ENCODE measurements at regions not wholly inside any gene's neighbourhood (a gene's known extent, or its start where the extent isn't known, plus 50 kb on each side); places are given as distances from the start of the nearest gene placed in this dataset.

GRCh38 chr4:169823685-169824084 lies 65.9 kb upstream of the HPF1 start (continued):
- no peak for TF ChIP-seq ZNF672 (CRISPR knock-in tag; IDR thresholded peaks at IDR 0.05)
- 0 out of 2 replicates have a peak, but pooled peaks have one; percentile 32 for TF ChIP-seq ARNTL (CRISPR knock-in tag; IDR thresholded peaks at IDR 0.05)
- TF ChIP-seq ZNF598 (CRISPR knock-in tag; IDR thresholded peaks at IDR 0.05; ENCODE audit: borderline replicate concordance): no peak
- TF ChIP-seq ZKSCAN8 (CRISPR knock-in tag; IDR thresholded peaks at IDR 0.05; ENCODE audit: borderline replicate concordance): no peak
- TF ChIP-seq ZBTB20 (CRISPR knock-in tag; IDR thresholded peaks at IDR 0.05; ENCODE audit: borderline replicate concordance, low read depth): no peak
- no peak for TF ChIP-seq SMARCE1 (IDR thresholded peaks at IDR 0.05; ENCODE audit: borderline replicate concordance)
- no peak for TF ChIP-seq SNAI1 (CRISPR knock-in tag; IDR thresholded peaks at IDR 0.05; ENCODE audit: borderline replicate concordance)
- TF ChIP-seq ZNF337 (CRISPR knock-in tag; IDR thresholded peaks at IDR 0.05; ENCODE audit: borderline replicate concordance, low read depth): no peak
- no peak for TF ChIP-seq SYNCRIP (IDR thresholded peaks at IDR 0.05; ENCODE audit: insufficient read depth, low read depth, low read length)
- no peak for TF ChIP-seq DBP (CRISPR knock-in tag; IDR thresholded peaks at IDR 0.05; ENCODE audit: not compliant biosample characterization)
- no peak for TF ChIP-seq NR0B2 (CRISPR knock-in tag; IDR thresholded peaks at IDR 0.05)
- TF ChIP-seq BHLHE40 (IDR thresholded peaks at IDR 0.05; ENCODE audit: low read length): peak; percentile 18; the same call in 1 of the 2 replicates
- TF ChIP-seq ZMAT5 (CRISPR knock-in tag; IDR thresholded peaks at IDR 0.05; ENCODE audit: borderline replicate concordance, low read depth): no peak
- TF ChIP-seq NCOR1 (IDR thresholded peaks at IDR 0.05; ENCODE audit: borderline replicate concordance, low read length): no peak
- no peak for TF ChIP-seq ZBTB37 (CRISPR knock-in tag; IDR thresholded peaks at IDR 0.05)
- no peak for TF ChIP-seq HDAC1 (CRISPR knock-in tag; IDR thresholded peaks at IDR 0.05)
- TF ChIP-seq MTERF4 (CRISPR knock-in tag; IDR thresholded peaks at IDR 0.05): no peak
- TF ChIP-seq PAF1 (CRISPR knock-in tag; IDR thresholded peaks at IDR 0.05): no peak
- TF ChIP-seq ZNF670 (CRISPR knock-in tag; IDR thresholded peaks at IDR 0.05; ENCODE audit: borderline replicate concordance): no peak
- TF ChIP-seq ZNF770 (CRISPR knock-in tag; IDR thresholded peaks at IDR 0.05): no peak
- no peak for TF ChIP-seq ZBTB39 (CRISPR knock-in tag; IDR thresholded peaks at IDR 0.05)
- TF ChIP-seq MAZ (IDR thresholded peaks at IDR 0.05; ENCODE audit: borderline replicate concordance, low read depth, low read length): no peak
- TF ChIP-seq MAZ (CRISPR knock-in tag; IDR thresholded peaks at IDR 0.05; ENCODE audit: low read depth): no peak

Data from HepG2 (cell line).